CD4-positive, alpha-beta T cell (primary cell): ENCODE measurements at regions not wholly inside any gene's neighbourhood (a gene's known extent, or its start where the extent isn't known, plus 50 kb on each side); places are given as distances from the start of the nearest gene placed in this dataset.

Experiments
- ATAC-seq: fragments of 200-7000 bp; cut with Tn5 transposase; one replicate; pipeline ENCODE4 v1.10.0; 2022; ENCODE audit warnings: mild to moderate bottlenecking; ENCODE audit not compliant: poor library complexity
- CTCF ChIA-PET: fragments of 350-600 bp; sonication (Branson Sonifier 250); formaldehyde crosslinking; loops from one replicate; lab custom pipeline; 2021; ENCODE audit warnings: antibody characterized with exemption, inconsistent platforms; lab: Charles Lee
- POLR2A ChIA-PET: fragments of 350-600 bp; sonication (Branson Sonifier 250); formaldehyde crosslinking; loops from one replicate; lab custom pipeline; 2021; ENCODE audit warnings: antibody characterized with exemption, inconsistent platforms; lab: Charles Lee
- DNase-seq, 14 experiments: peaks; one replicate each; pipeline ENCODE4 v3.0.0-alpha.2; 2013 to 2020; ENCODE audit warnings: mixed read lengths in 2 of 14
- H3K27ac ChIP-seq, 2 donors: one replicate each; pipeline versions ENCODE4 v1.5.1 to v1.7.0; 2013; ENCODE audit warnings: low read length in 2 of 2, low read depth in 1 of 2, mild to moderate bottlenecking in 1 of 2
- H3K27me3 ChIP-seq, 2 experiments: 1 replicate in 1 of 2; 2 replicates in 1 of 2; pipeline versions ENCODE4 v1.6.1 to v1.7.0; 2013; ENCODE audit warnings: low read length in 2 of 2, control low read depth in 1 of 2, mild to moderate bottlenecking in 1 of 2, moderate library complexity in 1 of 2; ENCODE audit not compliant: insufficient read depth in 2 of 2, control insufficient read depth in 1 of 2
- H3K36me3 ChIP-seq: one replicate; pipeline ENCODE4 v1.6.1; 2013; ENCODE audit warnings: low read length, control low read depth; ENCODE audit not compliant: insufficient read depth
- H3K4me1 ChIP-seq: one replicate; pipeline ENCODE4 v1.6.1; 2013; ENCODE audit warnings: low read length, control low read depth; ENCODE audit not compliant: insufficient read depth
- H3K4me3 ChIP-seq: one replicate; pipeline ENCODE4 v1.5.1; 2013; ENCODE audit warnings: mild to moderate bottlenecking, low read length, moderate library complexity
- H3K9me3 ChIP-seq, 2 experiments: 1 replicate in 1 of 2; 2 replicates in 1 of 2; pipeline versions ENCODE4 v1.6.1 to v1.7.0; 2013; ENCODE audit warnings: low read length in 2 of 2, mild to moderate bottlenecking in 2 of 2, control low read depth in 1 of 2, moderate library complexity in 1 of 2; ENCODE audit not compliant: control insufficient read depth in 1 of 2, insufficient read depth in 1 of 2
- H3K27ac Mint-ChIP-seq: one replicate; pipeline ENCODE4 v1.8.0; 2020; ENCODE audit warnings: mixed read lengths
- H3K27me3 Mint-ChIP-seq: one replicate; pipeline ENCODE4 v1.8.0; 2021; ENCODE audit warnings: mixed read lengths
- H3K36me3 Mint-ChIP-seq: one replicate; pipeline ENCODE4 v1.8.0; 2021; ENCODE audit warnings: low read depth, mixed read lengths
- H3K4me1 Mint-ChIP-seq: one replicate; pipeline ENCODE4 v1.8.0; 2021; ENCODE audit warnings: low read depth, mixed read lengths
- H3K4me3 Mint-ChIP-seq: one replicate; pipeline ENCODE4 v1.8.0; 2020; ENCODE audit warnings: mild to moderate bottlenecking, mixed read lengths
- H3K9me3 Mint-ChIP-seq: one replicate; pipeline ENCODE4 v1.8.0; 2020; ENCODE audit warnings: mixed read lengths
- intact Hi-C, 2 experiments: fragments of 100-400 bp; cut with DNase I in 1 of 2; cut with micrococcal nuclease in 1 of 2; formaldehyde crosslinking; loops; one replicate each; pipeline versions ENCODE4 v1.15.1 to v1.9.0; 2023 to 2025; cut with DNase I, micrococcal nuclease
- TF ChIP-seq, protein P1 (sequence below): fragments of 200-600 bp; IDR thresholded peaks from one replicate; pipeline ENCODE4 v1.8.0; 2022; ENCODE audit warnings: antibody characterized with exemption, mild to moderate bottlenecking

DNA sequence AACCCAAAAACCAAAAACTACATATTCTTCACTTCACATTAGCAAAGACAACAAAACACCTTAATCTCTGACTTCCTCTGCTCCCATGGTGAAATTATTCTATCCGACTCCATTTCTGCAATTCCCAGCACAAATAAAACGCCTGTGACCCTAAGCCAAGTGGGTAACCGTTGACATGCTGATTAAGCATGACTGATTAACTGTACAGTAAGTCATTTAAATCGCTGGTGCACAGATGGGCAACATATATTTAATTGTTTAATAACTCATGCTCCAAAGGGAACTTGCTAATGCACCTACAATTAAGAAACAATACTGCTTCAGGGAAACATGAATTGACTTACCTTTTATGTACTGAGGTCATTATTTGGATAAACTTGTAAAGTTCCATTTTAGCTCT, 436.7 kb downstream of the KIF2B start:
- Mint-ChIP-seq H3K27me3 (no peaks in the 10 kb centered on the region), H3K9me3 (peaks cover 18% of the 10 kb centered on the region), H3K27ac (no peak overlapping the region), H3K4me3 (no peak overlapping the region), H3K4me1 (no peaks in the 10 kb centered on the region), H3K36me3 (no peaks in the 10 kb centered on the region)
- Histone ChIP-seq H3K9me3 (peaks cover 5 to 8% of the 10 kb centered on the region in 2 experiments), H3K27ac (no peak overlapping the region), H3K4me1 (no peaks in the 10 kb centered on the region), H3K4me3 (no peak overlapping the region), H3K27me3 (no peaks in the 10 kb centered on the region), H3K36me3 (no peaks in the 10 kb centered on the region)
- CTCF ChIA-PET = no interaction called here
- ATAC-seq (no peak), DNase-seq (no peak)
- intact Hi-C loops = loop anchor here in 1 of 2 experiments (10.0 kb wide), 1 partner anchor 65 kb away; no protein-coding TSS in a partner anchor
- TF ChIP-seq, protein P1, sequence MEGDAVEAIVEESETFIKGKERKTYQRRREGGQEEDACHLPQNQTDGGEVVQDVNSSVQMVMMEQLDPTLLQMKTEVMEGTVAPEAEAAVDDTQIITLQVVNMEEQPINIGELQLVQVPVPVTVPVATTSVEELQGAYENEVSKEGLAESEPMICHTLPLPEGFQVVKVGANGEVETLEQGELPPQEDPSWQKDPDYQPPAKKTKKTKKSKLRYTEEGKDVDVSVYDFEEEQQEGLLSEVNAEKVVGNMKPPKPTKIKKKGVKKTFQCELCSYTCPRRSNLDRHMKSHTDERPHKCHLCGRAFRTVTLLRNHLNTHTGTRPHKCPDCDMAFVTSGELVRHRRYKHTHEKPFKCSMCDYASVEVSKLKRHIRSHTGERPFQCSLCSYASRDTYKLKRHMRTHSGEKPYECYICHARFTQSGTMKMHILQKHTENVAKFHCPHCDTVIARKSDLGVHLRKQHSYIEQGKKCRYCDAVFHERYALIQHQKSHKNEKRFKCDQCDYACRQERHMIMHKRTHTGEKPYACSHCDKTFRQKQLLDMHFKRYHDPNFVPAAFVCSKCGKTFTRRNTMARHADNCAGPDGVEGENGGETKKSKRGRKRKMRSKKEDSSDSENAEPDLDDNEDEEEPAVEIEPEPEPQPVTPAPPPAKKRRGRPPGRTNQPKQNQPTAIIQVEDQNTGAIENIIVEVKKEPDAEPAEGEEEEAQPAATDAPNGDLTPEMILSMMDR = no peak
- POLR2A ChIA-PET = interaction anchor here (0.6 kb wide), 1 partner anchor 21 kb away, joined by 3 read pairs; no protein-coding TSS in a partner anchor

DNA sequence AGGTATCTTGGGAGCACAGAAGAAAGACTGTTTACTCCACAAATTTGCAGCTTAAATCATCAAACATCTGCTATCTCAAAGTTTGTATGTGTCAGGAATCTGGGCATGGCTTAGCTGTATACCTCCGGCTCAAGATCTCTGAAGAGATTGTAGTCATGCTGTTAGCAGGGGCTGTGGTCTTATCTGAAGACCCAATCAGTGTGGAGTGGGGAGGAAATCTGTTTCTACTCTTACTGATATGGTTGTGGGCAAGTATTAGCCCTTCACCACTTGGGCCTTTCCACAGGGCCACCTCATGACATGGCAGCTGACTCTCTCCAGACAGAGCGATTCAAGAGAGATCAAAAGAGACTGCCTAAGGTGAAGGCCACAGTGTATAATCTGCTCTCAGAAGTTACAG, 438.7 kb downstream of the KIF2B start:
- TF ChIP-seq, protein P1 = no peak
- no peak overlapping the region for H3K4me3 Mint-ChIP-seq
- no peak for ATAC-seq
- Histone ChIP-seq H3K27ac (no peak overlapping the region), H3K4me3 (no peak overlapping the region), H3K9me3 (peaks cover 5 to 16% of the 10 kb centered on the region in 2 experiments), H3K4me1 (no peaks in the 10 kb centered on the region), H3K36me3 (no peaks in the 10 kb centered on the region), H3K27me3 (no peaks in the 10 kb centered on the region)
- CTCF ChIA-PET = no interaction called here
- no peak for DNase-seq
- intact Hi-C loops = no loop called here
- no peak overlapping the region for H3K27ac Mint-ChIP-seq
- H3K36me3 Mint-ChIP-seq = no peaks in the 10 kb centered on the region
- H3K27me3 Mint-ChIP-seq = no peaks in the 10 kb centered on the region
- no peaks in the 10 kb centered on the region for H3K4me1 Mint-ChIP-seq
- POLR2A ChIA-PET = no interaction called here
- H3K9me3 Mint-ChIP-seq = peaks cover 23% of the 10 kb centered on the region

DNA sequence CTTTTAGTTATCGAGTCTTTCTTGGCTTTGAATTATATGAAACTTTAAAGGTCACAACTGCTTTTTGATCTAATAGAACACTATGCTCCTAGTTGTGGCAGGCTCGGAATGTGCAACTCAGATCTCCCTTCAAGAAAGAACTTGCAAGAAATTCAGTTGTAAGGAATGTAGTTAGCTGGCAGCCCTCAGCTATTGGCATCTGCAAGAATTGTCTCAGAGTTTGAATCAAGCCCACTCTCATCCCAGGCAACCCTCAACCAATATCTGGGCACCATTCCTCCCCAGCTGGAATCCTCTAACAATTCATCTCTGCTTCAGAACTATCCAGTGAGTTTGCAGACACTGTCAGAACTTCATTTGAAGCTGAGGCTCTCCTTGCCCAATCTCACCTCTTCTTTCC, 447.2 kb downstream of the KIF2B start:
- H3K4me3 ChIP-seq = no peak overlapping the region
- CTCF ChIA-PET = no interaction called here
- no peak for ATAC-seq
- H3K27me3 Mint-ChIP-seq = no peaks in the 10 kb centered on the region
- H3K36me3 Mint-ChIP-seq = no peaks in the 10 kb centered on the region
- POLR2A ChIA-PET = no interaction called here
- TF ChIP-seq, protein P1 = no peak
- no peaks in the 10 kb centered on the region for H3K4me1 ChIP-seq
- DNase-seq = no peak
- no peaks in the 10 kb centered on the region for H3K4me1 Mint-ChIP-seq
- H3K9me3 ChIP-seq = peaks cover 4% of the 10 kb centered on the region in 2 experiments
- intact Hi-C loops = no loop called here
- H3K27me3 ChIP-seq = no peaks in the 10 kb centered on the region
- no peak overlapping the region for H3K27ac ChIP-seq
- H3K27ac Mint-ChIP-seq = no peak overlapping the region
- H3K36me3 ChIP-seq = no peaks in the 10 kb centered on the region
- H3K9me3 Mint-ChIP-seq = peaks cover 11% of the 10 kb centered on the region
- no peak overlapping the region for H3K4me3 Mint-ChIP-seq
